DMS114 treated with DMSO at 0.1 percent for 48 hours (cell line): ENCODE measurements at regions not wholly inside any gene's neighbourhood (a gene's known extent, or its start where the extent isn't known, plus 50 kb on each side); places are given as distances from the start of the nearest gene placed in this dataset.
"Not testable (repeated sequence)": the region's sequence is repeated elsewhere in the genome, so short reads cannot be mapped to it uniquely, and the experiment has no call there.

Experiments
- DNase-seq: peaks from one replicate; lab custom pipeline; 2025; ENCODE audit not compliant: unreplicated experiment; lab: John Stamatoyannopoulos, UW

GRCh38 chr7:68840991-68841390 lies 757.3 kb upstream of the AUTS2 start:
- DNase-seq: no peak

GRCh38 chr7:68843985-68844384 lies 754.3 kb upstream of the AUTS2 start:
- not testable (repeated sequence) for DNase-seq

- DNase-seq: no peak
Measured at GRCh38 chr7:68846811-68847325, 751.4 kb upstream of the AUTS2 start.

- no peak for DNase-seq
Measured at GRCh38 chr7:68853254-68853653, 745.0 kb upstream of the AUTS2 start.

- no peak for DNase-seq
Measured at GRCh38 chr7:68857571-68857970, 740.7 kb upstream of the AUTS2 start.

- DNase-seq: no peak
Measured at GRCh38 chr7:68858497-68858896, 739.8 kb upstream of the AUTS2 start.

- no peak for DNase-seq
Measured at GRCh38 chr7:68861171-68861570, 737.1 kb upstream of the AUTS2 start.

- no peak for DNase-seq
Measured at GRCh38 chr7:68862261-68862660, 736.0 kb upstream of the AUTS2 start.

GRCh38 chr7:68862736-68863135 lies 735.5 kb upstream of the AUTS2 start:
- DNase-seq: no peak

- DNase-seq: no peak
Measured at GRCh38 chr7:68865351-68866199, 732.7 kb upstream of the AUTS2 start.

GRCh38 chr7:68866200-68866570 lies 732.1 kb upstream of the AUTS2 start:
- no peak for DNase-seq

- not testable (repeated sequence) for DNase-seq
Measured at GRCh38 chr7:68866721-68867120, 731.6 kb upstream of the AUTS2 start.

- DNase-seq: no peak
Measured at GRCh38 chr7:68868978-68869377, 729.3 kb upstream of the AUTS2 start.

GRCh38 chr7:68873616-68874015 lies 724.7 kb upstream of the AUTS2 start:
- DNase-seq: no peak

GRCh38 chr7:68875857-68876256 lies 722.4 kb upstream of the AUTS2 start:
- DNase-seq: no peak

GRCh38 chr7:68887116-68887515 lies 711.2 kb upstream of the AUTS2 start:
- DNase-seq: not testable (repeated sequence)

- DNase-seq: no peak
Measured at GRCh38 chr7:68888971-68889385, 709.3 kb upstream of the AUTS2 start.

GRCh38 chr7:68892236-68892635 lies 706.0 kb upstream of the AUTS2 start:
- no peak for DNase-seq

GRCh38 chr7:68893411-68893810 lies 704.9 kb upstream of the AUTS2 start:
- DNase-seq: no peak

- not testable (repeated sequence) for DNase-seq
Measured at GRCh38 chr7:68899156-68899555, 699.1 kb upstream of the AUTS2 start.

GRCh38 chr7:68900096-68900495 lies 698.2 kb upstream of the AUTS2 start:
- DNase-seq: no peak

- no peak for DNase-seq
Measured at GRCh38 chr7:68904630-68905029, 693.6 kb upstream of the AUTS2 start.

- DNase-seq: no peak
Measured at GRCh38 chr7:68911754-68912153, 686.5 kb upstream of the AUTS2 start.
